HG02852 (cell line): ENCODE measurements at regions not wholly inside any gene's neighbourhood (a gene's known extent, or its start where the extent isn't known, plus 50 kb on each side); places are given as distances from the start of the nearest gene placed in this dataset.
"Not testable (repeated sequence)": the region's sequence is repeated elsewhere in the genome, so short reads cannot be mapped to it uniquely, and the experiment has no call there.

Experiments
- ATAC-seq: cut with Tn5 transposase; IDR thresholded peaks from one replicate; pipeline ENCODE4 v1.9.1; 2021; ENCODE audit warnings: mild to moderate bottlenecking, moderate library complexity; ENCODE audit not compliant: unreplicated experiment

DNA sequence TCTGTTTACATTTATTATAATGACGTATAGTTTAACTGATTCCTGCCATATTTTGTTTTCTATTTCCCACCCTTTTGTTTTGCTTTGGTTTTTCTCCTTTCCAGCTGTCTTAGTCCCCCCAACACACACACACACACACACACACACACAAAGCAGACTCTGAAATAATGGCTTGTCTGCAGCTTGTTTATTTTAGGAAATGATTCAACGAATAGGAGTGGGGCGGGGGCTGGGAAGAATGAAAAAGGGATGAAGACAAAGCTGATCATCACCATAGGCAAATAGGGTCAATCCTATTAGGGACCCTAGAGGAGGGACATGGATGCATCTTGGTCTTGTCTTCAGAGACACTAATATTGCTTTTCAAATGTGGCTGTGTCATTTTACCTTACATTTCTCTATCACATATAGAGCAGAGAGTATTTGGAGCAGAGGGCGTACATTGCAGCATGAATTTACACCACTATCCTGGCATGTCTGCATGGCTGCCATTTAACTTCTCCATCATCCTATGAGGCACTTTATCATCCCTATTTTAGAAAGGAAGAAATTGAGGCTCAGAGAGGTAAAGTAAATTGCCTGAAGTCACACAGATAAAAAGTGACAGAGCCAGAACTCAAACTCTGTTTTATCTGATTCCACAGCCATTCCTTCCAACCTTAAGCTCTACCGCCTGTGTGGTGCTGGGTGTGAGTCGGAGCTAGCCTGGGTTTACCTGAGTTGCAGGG, 147.2 kb upstream of the TPM1 start:
- no peak for ATAC-seq

- ATAC-seq = no peak
Measured at GRCh38 chr15:62895905-62896316, 146.6 kb upstream of the TPM1 start.

GRCh38 chr15:62896380-62896866, 146.1 kb upstream of the TPM1 start:
- ATAC-seq = no peak

GRCh38 chr15:62896969-62897486, 145.5 kb upstream of the TPM1 start:
- ATAC-seq = no peak

GRCh38 chr15:62897634-62898033, 144.9 kb upstream of the TPM1 start:
- no peak for ATAC-seq

GRCh38 chr15:62899090-62899493, 143.5 kb upstream of the TPM1 start:
- no peak for ATAC-seq

DNA sequence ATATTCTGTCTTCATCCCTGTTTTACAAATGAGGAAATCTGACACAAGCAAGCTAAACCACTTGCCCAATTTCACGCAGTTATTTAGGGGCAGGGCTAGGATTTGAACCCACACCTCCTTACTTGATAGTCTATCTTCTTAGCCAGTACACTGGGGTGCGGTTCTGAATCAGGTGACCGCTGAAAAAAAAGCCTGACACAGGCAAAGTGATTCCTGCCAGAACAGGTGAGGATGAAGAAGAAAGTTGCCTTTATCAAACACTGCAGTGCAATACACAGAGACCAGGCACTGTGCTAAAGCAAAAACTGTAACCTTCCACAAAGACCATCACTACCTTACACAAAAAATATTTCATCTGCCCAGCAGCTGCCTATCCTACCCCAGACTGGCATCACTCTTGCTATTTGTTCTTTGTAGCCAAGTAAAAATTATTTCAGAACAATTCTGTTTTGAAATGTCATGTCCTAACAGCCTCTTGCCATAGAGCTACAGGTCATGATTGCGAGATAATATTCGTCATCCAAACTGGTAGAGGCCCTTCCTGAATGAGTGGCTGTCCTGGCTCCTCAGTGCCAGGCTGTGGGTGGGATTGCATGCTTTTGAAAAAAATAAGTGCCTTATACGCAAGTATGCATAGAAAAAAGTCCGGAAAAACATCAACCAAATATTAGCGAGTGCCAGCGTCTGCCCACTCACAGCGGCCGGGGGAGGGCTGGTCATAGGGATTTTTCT, 142.3 kb upstream of the TPM1 start:
- ATAC-seq = no peak

GRCh38 chr15:62901087-62901486, 141.5 kb upstream of the TPM1 start:
- no peak for ATAC-seq

DNA sequence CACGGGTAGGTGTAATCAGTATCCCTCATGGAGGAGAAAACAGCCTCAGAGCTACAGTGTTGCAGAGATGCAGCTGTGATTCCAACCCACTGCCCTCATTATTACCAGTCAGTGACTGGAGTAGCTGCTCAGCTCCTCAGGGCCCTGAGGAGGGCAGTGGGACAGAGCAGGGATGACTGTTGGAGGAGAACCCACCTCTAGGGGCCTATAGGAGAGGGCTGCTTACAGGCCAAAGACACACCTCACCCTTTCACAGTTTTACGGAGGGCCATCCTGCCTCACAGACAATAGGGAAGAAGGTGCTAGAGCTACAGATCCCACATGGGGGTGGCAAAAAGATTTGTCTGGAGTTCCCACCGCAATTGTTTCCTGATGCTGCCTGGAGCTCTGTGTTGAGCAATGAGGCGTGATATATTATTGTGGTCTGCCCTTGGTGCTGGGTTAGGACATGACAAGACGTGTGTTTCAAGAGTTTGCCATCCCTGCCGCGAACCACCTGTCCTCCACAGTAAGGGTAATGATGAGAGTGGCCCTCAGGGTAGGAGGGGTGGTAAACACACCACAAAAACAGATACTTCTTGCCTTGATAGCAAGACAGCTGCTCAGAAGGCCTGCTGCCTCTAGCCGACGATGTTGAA, 140.5 kb upstream of the TPM1 start:
- ATAC-seq = no peak

DNA sequence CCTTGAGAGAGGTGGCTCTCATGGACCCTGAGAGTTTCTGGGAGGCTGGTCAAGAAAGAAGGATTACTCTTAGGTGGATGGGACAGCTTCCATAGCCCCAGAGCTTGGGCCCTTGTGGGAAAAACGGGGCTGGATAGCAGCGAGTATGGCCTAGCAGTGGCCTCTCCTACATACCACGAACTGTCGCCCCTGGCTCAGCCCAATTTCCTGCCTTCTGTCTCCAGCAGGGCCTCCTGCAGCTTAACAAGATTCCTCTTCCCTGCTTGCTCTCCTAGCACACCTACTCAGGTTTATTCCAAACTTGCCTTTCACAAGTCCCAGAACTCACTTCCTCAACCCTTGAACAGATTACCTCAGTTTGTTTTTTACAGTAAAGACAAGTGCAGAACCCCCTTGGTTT, 139.7 kb upstream of the TPM1 start:
- no peak for ATAC-seq

GRCh38 chr15:62903437-62903836, 139.1 kb upstream of the TPM1 start:
- no peak for ATAC-seq

DNA sequence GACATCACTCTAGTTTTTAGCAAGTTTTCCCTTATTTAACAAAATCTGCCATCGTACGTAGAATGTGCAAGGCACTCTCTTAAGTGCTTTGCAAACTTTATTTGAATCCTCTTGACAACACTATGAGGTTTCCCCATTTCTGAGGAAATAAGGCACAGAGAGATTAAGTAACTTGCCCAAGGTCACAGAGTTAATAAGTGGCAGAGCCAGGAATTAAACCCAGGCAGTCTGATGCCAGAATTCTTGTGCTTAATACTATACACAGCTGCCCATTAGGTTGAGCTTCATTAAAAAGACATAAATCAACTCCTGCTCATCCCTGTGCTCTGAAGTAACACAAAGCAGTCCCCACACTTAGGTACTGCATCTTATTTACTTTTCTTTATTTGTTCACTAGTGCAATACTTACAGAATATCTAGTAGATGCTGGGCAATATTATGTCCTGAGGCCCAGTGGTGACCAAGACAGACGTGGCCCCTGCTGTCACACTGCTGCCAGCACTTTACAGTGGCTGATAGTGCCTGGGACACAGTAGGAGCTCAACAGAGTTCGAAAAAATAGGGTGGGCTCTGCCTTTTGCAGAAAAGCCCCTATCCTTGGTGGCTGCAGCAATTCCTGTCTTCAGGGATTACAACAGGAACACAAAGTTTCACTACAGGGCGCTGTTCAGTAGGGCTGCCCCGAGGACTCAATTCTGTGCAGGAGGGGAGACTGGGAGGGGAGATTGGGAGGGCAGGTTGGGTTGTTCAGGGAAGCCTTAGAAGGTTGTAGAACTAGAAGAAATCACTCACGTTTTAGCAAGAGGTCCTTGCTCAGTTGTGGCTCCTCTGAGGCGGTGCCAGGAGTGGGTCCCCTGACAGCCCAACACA, 138.3 kb upstream of the TPM1 start:
- ATAC-seq = no peak

- no peak for ATAC-seq
Measured at GRCh38 chr15:62906627-62907026, 135.9 kb upstream of the TPM1 start.

GRCh38 chr15:62907275-62907674, 135.3 kb upstream of the TPM1 start:
- no peak for ATAC-seq

GRCh38 chr15:62908341-62908740, 134.2 kb upstream of the TPM1 start:
- ATAC-seq = not testable (repeated sequence)

GRCh38 chr15:62909257-62909656, 133.3 kb upstream of the TPM1 start:
- no peak for ATAC-seq

DNA sequence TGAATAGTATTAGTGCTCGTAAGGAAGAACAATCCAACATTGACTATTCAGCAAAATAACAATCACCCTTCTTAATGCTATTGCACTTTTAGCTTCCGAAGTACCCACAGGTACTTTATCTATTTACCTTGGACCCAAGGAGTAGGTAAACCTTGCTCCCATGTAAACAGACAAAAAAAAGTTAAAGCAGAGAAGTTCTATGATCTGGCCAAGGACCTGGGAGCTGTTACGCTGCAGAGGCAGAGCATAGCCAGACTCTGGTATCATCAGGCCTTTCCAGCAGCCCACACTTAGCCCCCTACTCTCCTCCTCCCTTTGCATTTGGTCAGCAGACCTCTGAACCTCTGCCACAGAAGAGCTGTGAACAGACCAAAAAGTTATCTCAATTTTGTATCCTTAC, 130.3 kb upstream of the TPM1 start:
- ATAC-seq = no peak

- ATAC-seq = no peak
Measured at GRCh38 chr15:62912808-62913207, 129.7 kb upstream of the TPM1 start.

- no peak for ATAC-seq
Measured at GRCh38 chr15:62913246-62913645, 129.3 kb upstream of the TPM1 start.

- no peak for ATAC-seq
Measured at GRCh38 chr15:62914461-62915079, 128.0 kb upstream of the TPM1 start.
